OCI-LY1 (cell line): ENCODE measurements at regions not wholly inside any gene's neighbourhood (a gene's known extent, or its start where the extent isn't known, plus 50 kb on each side); places are given as distances from the start of the nearest gene placed in this dataset.

ENCODE experiments used
- H2AFZ ChIP-seq: fragments of 200-600 bp; sonication (generic), shearing (Covaris generic); 2 replicates; pipeline ENCODE4 v1.6.0; 2014; ENCODE audit warnings: antibody characterized with exemption, mild to moderate bottlenecking, low read length
- H3F3A ChIP-seq: fragments of 200-600 bp; sonication (generic), shearing (Covaris generic); 2 replicates; pipeline ENCODE4 v1.6.0; 2014; ENCODE audit warnings: mild to moderate bottlenecking, antibody characterized with exemption, low read length, moderate library complexity; ENCODE audit not compliant: insufficient read depth
- H3K27ac ChIP-seq: fragments of 200-600 bp; sonication (generic); 2 replicates; pipeline ENCODE4 v1.5.1; 2014; ENCODE audit warnings: low read length, mixed run types, mild to moderate bottlenecking, low read depth; ENCODE audit not compliant: poor library complexity, severe bottlenecking
- H3K27me3 ChIP-seq: fragments of 200-600 bp; sonication (generic); 2 replicates; pipeline ENCODE4 v1.6.0; 2014; ENCODE audit warnings: antibody characterized with exemption, mild to moderate bottlenecking, low read length, moderate library complexity; ENCODE audit not compliant: insufficient read depth
- H3K36me3 ChIP-seq: fragments of 200-600 bp; sonication (generic); 2 replicates; pipeline ENCODE4 v1.6.1; 2014; ENCODE audit warnings: mild to moderate bottlenecking, antibody characterized with exemption, low read length, moderate library complexity, mixed read lengths; ENCODE audit not compliant: insufficient read depth
- H3K4me1 ChIP-seq: fragments of 200-600 bp; sonication (generic); 2 replicates; pipeline ENCODE4 v1.5.1; 2014; ENCODE audit warnings: mild to moderate bottlenecking, low read length, moderate library complexity; ENCODE audit not compliant: insufficient read depth, severe bottlenecking
- H3K4me2 ChIP-seq: fragments of 200-600 bp; sonication (generic), shearing (Covaris generic); 2 replicates; pipeline ENCODE4 v1.6.1; 2014; ENCODE audit warnings: low read length
- H3K4me3 ChIP-seq: fragments of 200-600 bp; sonication (generic); 2 replicates; pipeline ENCODE4 v1.5.1; 2014; ENCODE audit warnings: low read length, low read depth, mild to moderate bottlenecking, mixed read lengths; ENCODE audit not compliant: poor library complexity, severe bottlenecking
- H3K79me2 ChIP-seq: fragments of 200-600 bp; shearing (Covaris generic); 2 replicates; pipeline ENCODE4 v1.6.1; 2016; ENCODE audit warnings: mixed run types, low read length, mixed read lengths; ENCODE audit not compliant: insufficient read depth
- H3K9ac ChIP-seq: fragments of 200-600 bp; sonication (generic), shearing (Covaris generic); 2 replicates; pipeline ENCODE4 v1.6.1; 2014; ENCODE audit warnings: mild to moderate bottlenecking, low read length, mixed read lengths
- H3K9me2 ChIP-seq: fragments of 200-600 bp; sonication (generic), shearing (Covaris generic); 2 replicates; pipeline ENCODE4 v1.6.1; 2014; ENCODE audit warnings: low read depth, mild to moderate bottlenecking, low read length, mixed read lengths
- H3K9me3 ChIP-seq: fragments of 200-600 bp; shearing (Covaris generic); 2 replicates; pipeline ENCODE4 v1.6.1; 2014; ENCODE audit warnings: low read length, mixed read lengths
- H4K20me1 ChIP-seq: fragments of 200-600 bp; sonication (generic), shearing (Covaris generic); 2 replicates; pipeline ENCODE4 v1.6.0; 2016; ENCODE audit warnings: mild to moderate bottlenecking, low read length; ENCODE audit not compliant: insufficient read depth
- CTCF ChIP-seq: fragments of 200-600 bp; sonication (generic), shearing (Covaris generic); IDR thresholded peaks from 2 replicates; pipeline ENCODE4 v1.5.1; 2017; ENCODE audit warnings: mild to moderate bottlenecking, antibody characterized with exemption, low read length, moderate library complexity, mixed read lengths
- EZH2 ChIP-seq: fragments of 200-600 bp; sonication (generic), shearing (Covaris generic); IDR thresholded peaks from 2 replicates; pipeline ENCODE4 v1.8.0; 2017; ENCODE audit warnings: borderline replicate concordance, mixed run types, mild to moderate bottlenecking, antibody characterized with exemption, low read length, moderate library complexity, mixed read lengths

GRCh38 chr2:66269166-66269565, 165.8 kb upstream of the MEIS1 start:
- H3K9ac ChIP-seq: no peak overlapping the region

GRCh38 chr2:66268756-66269155, 166.2 kb upstream of the MEIS1 start:
- Histone ChIP-seq H3K9me2 (no peaks in the 10 kb centered on the region), H3K9ac (no peak overlapping the region), H3K27me3 (no peaks in the 10 kb centered on the region), H3K4me1 (no peaks in the 10 kb centered on the region), H3K36me3 (no peaks in the 10 kb centered on the region), H2AFZ (no peak overlapping the region), H3F3A (no peaks in the 10 kb centered on the region), H3K4me3 (no peak overlapping the region), H4K20me1 (no peaks in the 10 kb centered on the region), H3K9me3 (no peaks in the 10 kb centered on the region), H3K4me2 (no peak overlapping the region), H3K79me2 (no peaks in the 10 kb centered on the region), H3K27ac (no peak overlapping the region)
- TF ChIP-seq EZH2: no peak
- TF ChIP-seq CTCF: no peak

More at GRCh38 chr2:66269166-66269565, 165.8 kb upstream of the MEIS1 start:
- H3K4me1 ChIP-seq: no peaks in the 10 kb centered on the region
- H3K27ac ChIP-seq: no peak overlapping the region
- H3K9me2 ChIP-seq: no peaks in the 10 kb centered on the region
- no peak overlapping the region for H3K4me2 ChIP-seq
- TF ChIP-seq EZH2 (no peak), CTCF (no peak)
- H3K4me3 ChIP-seq: no peak overlapping the region
- H4K20me1 ChIP-seq: no peaks in the 10 kb centered on the region
- H3K9me3 ChIP-seq: no peaks in the 10 kb centered on the region
- no peak overlapping the region for H2AFZ ChIP-seq
- H3F3A ChIP-seq: no peaks in the 10 kb centered on the region
- no peaks in the 10 kb centered on the region for H3K79me2 ChIP-seq
- no peaks in the 10 kb centered on the region for H3K27me3 ChIP-seq
- H3K36me3 ChIP-seq: no peaks in the 10 kb centered on the region

DNA sequence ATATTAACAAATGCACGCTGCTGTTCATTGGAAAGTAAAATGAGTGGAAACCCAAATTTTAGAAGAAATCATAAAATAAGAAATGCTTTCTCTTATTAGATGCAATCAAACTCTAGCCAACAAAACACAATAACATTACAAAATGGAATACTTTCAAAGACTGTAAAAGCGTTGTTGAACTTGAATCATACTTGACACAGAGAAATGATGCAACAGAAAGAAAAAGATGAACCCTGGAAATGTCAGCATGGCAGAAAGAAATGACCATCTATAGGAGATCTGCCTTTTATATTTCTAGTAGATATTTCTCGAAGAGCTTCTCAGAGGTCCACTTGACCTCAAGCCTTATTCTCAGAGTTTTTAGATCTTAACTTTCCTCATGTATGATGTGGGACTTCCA, 170.6 kb upstream of the MEIS1 start:
- H3K79me2 ChIP-seq: no peaks in the 10 kb centered on the region
- H3K9ac ChIP-seq: no peak overlapping the region
- H3F3A ChIP-seq: no peaks in the 10 kb centered on the region
- H3K9me3 ChIP-seq: no peaks in the 10 kb centered on the region
- no peaks in the 10 kb centered on the region for H3K36me3 ChIP-seq
- H3K4me1 ChIP-seq: no peaks in the 10 kb centered on the region
- TF ChIP-seq CTCF (no peak), EZH2 (no peak)
- no peak overlapping the region for H3K4me2 ChIP-seq
- H3K4me3 ChIP-seq: no peak overlapping the region
- no peaks in the 10 kb centered on the region for H4K20me1 ChIP-seq
- H3K9me2 ChIP-seq: no peaks in the 10 kb centered on the region
- H3K27ac ChIP-seq: no peak overlapping the region
- no peak overlapping the region for H2AFZ ChIP-seq
- H3K27me3 ChIP-seq: no peaks in the 10 kb centered on the region
